Osteoblast (primary cell): ENCODE measurements at regions not wholly inside any gene's neighbourhood (a gene's known extent, or its start where the extent isn't known, plus 50 kb on each side); places are given as distances from the start of the nearest gene placed in this dataset.

ENCODE experiments used
- DNase-seq: peaks from one replicate; pipeline ENCODE4 v3.0.0; 2011; ENCODE audit warnings: low spot score, mixed read lengths; ENCODE audit not compliant: insufficient read length; ENCODE audit errors: missing footprints
- H2AFZ ChIP-seq: 2 replicates; pipeline ENCODE4 v1.6.0; 2011; ENCODE audit warnings: mild to moderate bottlenecking, low read length
- H3K27ac ChIP-seq: 2 replicates; pipeline ENCODE4 v1.5.1; 2011; ENCODE audit warnings: mild to moderate bottlenecking, low read depth, low read length, moderate library complexity
- H3K27me3 ChIP-seq: 2 replicates; pipeline ENCODE4 v1.6.0; 2012; ENCODE audit warnings: mild to moderate bottlenecking, control low read depth, inconsistent platforms, low read length, moderate library complexity; ENCODE audit not compliant: insufficient read depth
- H3K36me3 ChIP-seq: 2 replicates; pipeline ENCODE4 v1.5.1; 2011; ENCODE audit warnings: mild to moderate bottlenecking, low read length, control low read depth, moderate library complexity; ENCODE audit not compliant: insufficient read depth
- H3K4me1 ChIP-seq: 2 replicates; pipeline ENCODE4 v1.5.1; 2011; ENCODE audit warnings: mild to moderate bottlenecking, low read length, control low read depth, moderate library complexity; ENCODE audit not compliant: insufficient read depth
- H3K4me2 ChIP-seq: 2 replicates; pipeline ENCODE4 v1.6.0; 2011; ENCODE audit warnings: mild to moderate bottlenecking, low read length; ENCODE audit not compliant: insufficient read depth
- H3K4me3 ChIP-seq: fragments of 200-600 bp; sonication (generic); 3 replicates; pipeline ENCODE4 v1.5.1; 2012; ENCODE audit warnings: mild to moderate bottlenecking, low read length, inconsistent platforms; ENCODE audit not compliant: insufficient read depth
- H3K79me2 ChIP-seq: 2 replicates; pipeline ENCODE4 v1.6.0; 2012; ENCODE audit warnings: mild to moderate bottlenecking, low read length, control low read depth, inconsistent platforms; ENCODE audit not compliant: insufficient read depth
- H3K9me3 ChIP-seq: 2 replicates; pipeline ENCODE4 v1.5.1; 2011; ENCODE audit warnings: low read depth, low read length, control low read depth
- H4K20me1 ChIP-seq: 2 replicates; pipeline ENCODE4 v1.6.0; 2012; ENCODE audit warnings: mild to moderate bottlenecking, low read length, control low read depth; ENCODE audit not compliant: insufficient read depth
- TF ChIP-seq, protein P1 (sequence below): IDR thresholded peaks from 2 replicates; pipeline ENCODE4 v1.5.1; 2011; ENCODE audit warnings: mild to moderate bottlenecking, low read depth, low read length, moderate library complexity; ENCODE audit errors: extremely low read depth

DNA sequence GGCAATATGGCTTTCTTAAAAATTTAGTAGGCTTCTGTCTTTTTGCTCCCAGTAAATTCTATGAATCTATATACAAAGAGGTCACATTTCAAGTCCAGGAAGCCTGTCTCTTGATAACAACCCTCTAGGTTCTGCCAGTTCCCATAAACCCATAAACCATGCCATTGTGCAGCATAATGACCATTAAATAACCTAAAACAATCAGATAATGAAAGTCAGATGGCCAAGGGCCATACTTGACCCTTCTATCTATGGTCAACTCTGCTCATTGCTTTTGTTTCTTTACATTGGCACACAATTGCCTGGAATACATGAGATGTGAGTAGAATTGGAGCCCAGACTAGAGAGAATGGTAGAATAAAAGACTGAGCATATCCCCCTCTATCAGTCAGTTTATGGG lies 305.4 kb upstream of the KIF2A start:
- no peak for DNase-seq
- H3K27ac ChIP-seq: no peak overlapping the region

DNA sequence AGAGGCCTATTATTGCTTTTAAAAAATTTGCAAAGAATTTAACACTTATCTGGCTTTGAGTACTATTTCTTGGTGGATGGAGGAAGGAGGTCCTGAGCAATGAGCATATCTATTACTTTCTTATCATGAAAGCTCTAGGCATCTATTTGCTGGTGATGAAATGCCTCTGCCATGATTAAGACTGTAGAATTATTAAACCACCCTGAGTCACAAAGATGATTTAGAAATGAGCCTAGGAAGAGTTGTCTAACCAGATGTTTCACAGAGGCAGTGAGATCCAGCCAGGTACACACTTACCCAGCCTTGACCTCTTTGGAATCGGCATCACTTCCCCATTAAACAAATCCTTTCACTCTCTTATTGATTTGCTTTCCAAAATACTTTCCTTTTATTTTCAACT lies 304.4 kb upstream of the KIF2A start:
- Histone ChIP-seq H3K27ac (no peak overlapping the region), H3K27me3 (no peaks in the 10 kb centered on the region), H3K4me3 (no peak overlapping the region), H3K79me2 (no peaks in the 10 kb centered on the region), H2AFZ (no peak overlapping the region), H4K20me1 (no peaks in the 10 kb centered on the region), H3K4me2 (no peak overlapping the region), H3K9me3 (no peaks in the 10 kb centered on the region), H3K36me3 (no peaks in the 10 kb centered on the region), H3K4me1 (no peaks in the 10 kb centered on the region)
- TF ChIP-seq, protein P1, sequence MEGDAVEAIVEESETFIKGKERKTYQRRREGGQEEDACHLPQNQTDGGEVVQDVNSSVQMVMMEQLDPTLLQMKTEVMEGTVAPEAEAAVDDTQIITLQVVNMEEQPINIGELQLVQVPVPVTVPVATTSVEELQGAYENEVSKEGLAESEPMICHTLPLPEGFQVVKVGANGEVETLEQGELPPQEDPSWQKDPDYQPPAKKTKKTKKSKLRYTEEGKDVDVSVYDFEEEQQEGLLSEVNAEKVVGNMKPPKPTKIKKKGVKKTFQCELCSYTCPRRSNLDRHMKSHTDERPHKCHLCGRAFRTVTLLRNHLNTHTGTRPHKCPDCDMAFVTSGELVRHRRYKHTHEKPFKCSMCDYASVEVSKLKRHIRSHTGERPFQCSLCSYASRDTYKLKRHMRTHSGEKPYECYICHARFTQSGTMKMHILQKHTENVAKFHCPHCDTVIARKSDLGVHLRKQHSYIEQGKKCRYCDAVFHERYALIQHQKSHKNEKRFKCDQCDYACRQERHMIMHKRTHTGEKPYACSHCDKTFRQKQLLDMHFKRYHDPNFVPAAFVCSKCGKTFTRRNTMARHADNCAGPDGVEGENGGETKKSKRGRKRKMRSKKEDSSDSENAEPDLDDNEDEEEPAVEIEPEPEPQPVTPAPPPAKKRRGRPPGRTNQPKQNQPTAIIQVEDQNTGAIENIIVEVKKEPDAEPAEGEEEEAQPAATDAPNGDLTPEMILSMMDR: no peak
- no peak for DNase-seq

More for the DNA sequence above, 305.4 kb upstream of the KIF2A start:
- Histone ChIP-seq H2AFZ (no peak overlapping the region), H3K9me3 (no peaks in the 10 kb centered on the region), H3K79me2 (no peaks in the 10 kb centered on the region), H3K27me3 (no peaks in the 10 kb centered on the region), H4K20me1 (no peaks in the 10 kb centered on the region), H3K36me3 (no peaks in the 10 kb centered on the region), H3K4me1 (no peaks in the 10 kb centered on the region), H3K4me3 (no peak overlapping the region), H3K4me2 (no peak overlapping the region)
- TF ChIP-seq, protein P1: no peak

DNA sequence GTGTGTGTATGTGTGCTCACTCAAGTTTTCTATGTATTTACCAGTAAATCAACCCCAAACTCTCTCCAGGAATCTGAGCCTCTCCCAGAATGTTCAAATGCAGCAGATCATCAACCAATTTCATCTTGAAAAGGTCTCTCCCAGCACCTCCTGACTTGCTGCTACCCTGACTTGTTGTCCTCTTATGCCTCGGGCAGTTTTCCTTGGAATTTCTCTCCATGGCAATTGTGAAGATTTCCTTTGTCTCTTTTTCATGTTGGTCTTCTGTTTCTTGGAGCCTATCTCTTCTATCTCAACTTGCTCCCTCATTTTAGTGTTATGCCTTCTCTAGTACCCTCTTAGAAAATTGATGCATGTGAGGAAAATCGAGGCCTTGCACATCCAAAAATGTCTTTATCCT lies 303.6 kb upstream of the KIF2A start:
- no peaks in the 10 kb centered on the region for H3K36me3 ChIP-seq
- no peaks in the 10 kb centered on the region for H3K27me3 ChIP-seq
- no peak overlapping the region for H3K4me3 ChIP-seq
- DNase-seq: no peak
- no peaks in the 10 kb centered on the region for H3K4me1 ChIP-seq
- no peak overlapping the region for H2AFZ ChIP-seq
- no peak overlapping the region for H3K4me2 ChIP-seq
- TF ChIP-seq, protein P1: no peak
- H3K9me3 ChIP-seq: no peaks in the 10 kb centered on the region
- H3K79me2 ChIP-seq: no peaks in the 10 kb centered on the region
- no peaks in the 10 kb centered on the region for H4K20me1 ChIP-seq
- no peak overlapping the region for H3K27ac ChIP-seq

DNA sequence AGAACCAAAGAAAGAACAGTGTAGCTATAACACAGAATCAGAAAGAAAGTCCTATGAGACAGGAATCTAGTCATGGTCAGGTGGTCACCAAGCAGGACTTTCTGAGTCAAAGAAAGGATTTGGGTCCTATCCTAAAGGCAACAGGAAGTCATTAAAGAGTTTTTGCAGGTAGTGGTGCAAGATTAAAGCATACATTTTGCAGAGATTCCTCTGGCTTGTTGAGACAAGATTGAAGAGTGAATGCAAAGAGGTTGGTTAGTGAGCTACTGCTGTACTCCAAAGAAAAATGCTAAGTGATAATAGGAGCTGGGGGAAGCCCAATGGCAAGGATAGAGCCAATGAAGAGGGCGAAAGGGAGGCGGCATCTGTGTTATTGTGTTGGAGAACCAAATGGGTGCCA lies 300.5 kb upstream of the KIF2A start:
- H3K36me3 ChIP-seq: no peaks in the 10 kb centered on the region
- H3K9me3 ChIP-seq: no peaks in the 10 kb centered on the region
- no peak overlapping the region for H3K27ac ChIP-seq
- TF ChIP-seq, protein P1: no peak
- H3K4me3 ChIP-seq: no peak overlapping the region
- H3K27me3 ChIP-seq: no peaks in the 10 kb centered on the region
- H3K79me2 ChIP-seq: no peaks in the 10 kb centered on the region
- no peak for DNase-seq
- H3K4me2 ChIP-seq: no peak overlapping the region
- no peak overlapping the region for H2AFZ ChIP-seq
- no peaks in the 10 kb centered on the region for H4K20me1 ChIP-seq
- H3K4me1 ChIP-seq: no peaks in the 10 kb centered on the region
